SK-MEL-5 (cell line): ENCODE measurements at regions not wholly inside any gene's neighbourhood (a gene's known extent, or its start where the extent isn't known, plus 50 kb on each side); places are given as distances from the start of the nearest gene placed in this dataset.
"Not testable (repeated sequence)": the region's sequence is repeated elsewhere in the genome, so short reads cannot be mapped to it uniquely, and the experiment has no call there.

Experiments used
- DNase-seq: peaks from one replicate; pipeline ENCODE4 v3.0.0-alpha.2; 2016; ENCODE audit warnings: low read depth, low spot score
- in situ Hi-C: cut with HindIII; loops from 2 replicates; pipeline ENCODE4 v1.10.0; 2016; ENCODE audit warnings: low sequenced_read_pairs, high pct_unique_total_duplicates, low pct_unique_long_range_greater_than_20kb

DNA sequence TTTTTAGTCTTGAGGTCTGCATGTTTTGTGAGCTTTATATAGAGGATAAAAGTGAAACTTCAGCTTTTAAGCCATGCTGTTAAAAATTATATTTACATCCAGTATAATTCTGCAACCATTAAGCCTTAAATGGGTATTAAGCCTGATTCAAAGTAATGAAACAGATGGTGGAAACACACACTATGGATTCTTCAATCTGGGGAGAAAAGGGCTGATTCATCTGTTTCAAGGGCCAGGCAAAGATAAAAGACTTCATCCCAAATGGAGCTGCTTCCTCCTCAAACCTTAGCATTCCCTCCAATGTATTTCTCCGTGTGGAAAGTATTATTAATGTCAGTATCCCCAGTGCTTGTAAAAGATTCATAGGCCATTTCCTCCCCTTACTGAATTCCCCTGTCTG, 367.4 kb upstream of the ZFHX3 start:
- in situ Hi-C loops = no loop called here
- DNase-seq = no peak

DNA sequence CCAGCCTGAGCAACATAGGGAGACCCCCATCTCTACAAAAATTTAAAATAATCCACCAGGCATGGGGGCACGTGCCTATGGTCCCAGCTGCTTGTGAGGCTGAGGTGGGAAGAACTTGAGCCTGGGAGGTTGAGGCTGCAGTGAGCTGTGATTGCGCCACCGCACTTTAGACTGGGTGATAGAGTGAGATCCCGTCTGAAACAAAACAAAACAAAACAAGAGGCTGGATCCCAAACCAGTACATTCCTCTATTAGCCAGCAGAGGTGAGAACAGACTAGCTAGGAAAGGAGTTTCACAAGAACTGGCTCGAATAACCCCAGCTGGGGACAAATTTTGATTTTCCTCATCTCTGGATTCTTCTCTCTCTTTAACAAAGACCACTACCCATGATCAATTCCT, 366.7 kb upstream of the ZFHX3 start:
- DNase-seq = no peak
- in situ Hi-C loops = no loop called here

DNA sequence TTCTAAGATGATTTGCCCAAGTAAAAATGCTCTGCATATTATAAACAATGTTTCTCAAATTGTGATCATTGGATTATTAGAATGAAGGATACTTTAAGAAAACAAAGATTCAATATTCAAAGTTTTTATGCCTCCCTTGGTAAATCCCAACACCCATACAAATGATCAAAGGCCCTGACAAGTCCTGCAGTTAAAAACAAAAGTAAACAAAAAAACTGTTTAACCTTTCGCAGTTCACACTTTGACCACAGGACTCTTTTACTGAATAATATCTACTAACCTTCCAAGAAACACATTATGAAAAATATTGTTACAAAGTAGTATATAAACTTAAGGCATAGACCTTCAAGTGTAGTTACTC, 365.9 kb upstream of the ZFHX3 start:
- in situ Hi-C loops = no loop called here
- no peak for DNase-seq

DNA sequence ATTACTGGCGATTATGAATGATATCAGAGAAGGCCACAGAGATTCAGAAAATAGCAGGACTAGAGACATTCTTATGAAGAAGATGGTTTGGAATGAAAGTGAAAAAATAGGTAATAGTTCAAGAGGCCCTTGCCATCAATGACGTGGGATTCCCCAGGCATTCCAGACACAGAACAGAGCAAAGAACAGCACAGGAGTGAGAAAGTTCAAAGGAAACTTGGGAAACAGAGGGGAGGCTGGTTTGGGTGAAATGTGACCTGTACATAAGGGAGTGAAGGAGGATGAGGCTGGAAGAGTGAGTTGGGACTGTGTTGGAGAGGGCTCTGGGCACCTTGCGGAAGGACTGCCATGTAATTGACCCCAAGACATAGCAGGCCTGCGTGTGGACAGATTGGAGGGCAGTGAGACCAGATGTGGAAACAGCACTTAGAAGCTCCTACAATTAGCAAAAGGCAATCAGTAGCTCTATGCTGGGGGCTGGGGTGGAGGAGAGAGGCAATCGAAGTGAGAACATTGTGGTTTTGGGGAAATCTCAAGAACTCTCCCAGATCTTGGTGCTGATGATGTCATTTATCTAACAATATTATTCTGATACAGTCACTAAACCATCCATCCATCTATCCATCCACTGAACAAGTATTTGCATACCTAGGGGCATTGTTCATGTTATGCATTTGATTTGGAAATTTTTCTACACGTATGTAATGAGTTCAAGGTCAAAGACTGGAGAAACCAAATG, 365.3 kb upstream of the ZFHX3 start:
- DNase-seq = no peak
- in situ Hi-C loops = no loop called here

DNA sequence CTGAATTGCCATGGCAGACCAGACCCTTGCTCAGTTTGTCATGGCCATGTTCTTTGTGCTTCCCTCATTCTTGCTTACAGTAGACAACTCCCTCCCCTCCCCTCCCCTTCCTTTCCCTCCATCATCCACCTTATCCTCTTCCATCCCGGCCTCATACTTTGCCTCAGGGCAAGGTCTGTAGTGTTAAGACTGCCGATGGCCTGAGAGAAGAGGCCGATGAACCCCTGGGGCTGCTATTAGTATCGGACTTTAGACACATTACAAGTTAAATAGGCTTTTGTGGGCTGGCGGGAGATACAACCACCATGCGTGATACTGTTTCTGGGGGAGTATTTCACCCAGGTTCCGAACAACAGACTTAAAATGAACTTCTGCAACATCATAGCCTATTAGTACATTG, 364.5 kb upstream of the ZFHX3 start:
- in situ Hi-C loops = no loop called here
- no peak for DNase-seq

DNA sequence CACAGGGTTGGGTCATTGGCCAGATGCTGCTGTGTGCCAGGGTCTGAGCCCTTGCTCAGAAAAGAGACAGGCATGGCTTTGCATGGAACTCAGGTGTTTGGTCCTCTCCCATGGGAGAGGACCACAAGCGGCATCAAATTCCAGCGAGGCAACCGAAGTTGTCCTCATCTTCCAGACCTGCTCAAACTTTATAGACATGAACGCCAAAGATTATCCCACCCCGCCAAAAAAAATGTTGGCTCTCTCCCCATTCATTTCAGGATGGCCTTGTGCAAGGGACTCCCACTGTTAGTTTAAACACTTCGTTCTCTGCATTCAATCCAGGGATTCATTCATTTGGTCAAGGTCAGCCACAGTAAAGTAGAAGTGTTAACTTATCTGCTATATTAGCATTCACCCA, 360.8 kb upstream of the ZFHX3 start:
- no peak for DNase-seq
- in situ Hi-C loops = no loop called here

DNA sequence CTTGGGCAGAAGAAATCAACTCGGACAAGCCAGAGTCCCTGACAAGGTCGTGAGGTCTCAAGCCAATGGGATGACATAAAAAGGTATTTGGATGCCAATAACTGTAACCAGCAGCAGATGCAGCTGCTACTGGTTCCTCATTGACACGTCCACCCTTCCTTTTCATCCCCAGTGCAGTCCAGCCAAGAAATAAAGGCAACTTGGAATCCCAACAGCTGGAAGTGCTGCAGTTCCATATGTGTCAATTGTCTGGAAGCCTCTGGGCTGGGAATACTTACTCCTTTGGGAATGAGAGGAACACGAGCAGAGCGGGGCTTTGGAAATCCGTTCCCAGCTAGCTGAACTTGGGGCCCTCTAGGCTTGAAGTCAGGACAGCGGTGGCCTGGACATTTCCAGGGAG, 360.4 kb upstream of the ZFHX3 start:
- DNase-seq = no peak
- in situ Hi-C loops = no loop called here

DNA sequence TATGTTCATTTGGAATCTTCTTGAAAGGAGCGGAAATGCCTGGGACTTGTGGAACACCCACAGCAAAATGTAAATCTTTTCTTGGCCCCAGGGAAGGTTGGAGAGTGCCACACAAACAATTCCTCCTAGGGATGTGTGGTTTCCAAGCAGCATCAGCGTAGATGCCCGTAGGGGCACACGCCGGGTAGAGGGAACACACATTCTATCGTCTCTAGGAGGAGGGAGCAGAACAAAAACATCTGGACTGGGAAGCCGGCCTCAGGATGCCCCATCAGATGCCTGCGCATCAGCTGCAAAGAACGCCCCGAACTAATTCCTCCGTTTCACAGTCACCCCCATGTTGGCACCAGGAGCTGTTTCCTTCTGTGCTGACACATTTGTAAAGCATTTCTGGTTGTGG, 357.9 kb upstream of the ZFHX3 start:
- DNase-seq = no peak
- in situ Hi-C loops = no loop called here

DNA sequence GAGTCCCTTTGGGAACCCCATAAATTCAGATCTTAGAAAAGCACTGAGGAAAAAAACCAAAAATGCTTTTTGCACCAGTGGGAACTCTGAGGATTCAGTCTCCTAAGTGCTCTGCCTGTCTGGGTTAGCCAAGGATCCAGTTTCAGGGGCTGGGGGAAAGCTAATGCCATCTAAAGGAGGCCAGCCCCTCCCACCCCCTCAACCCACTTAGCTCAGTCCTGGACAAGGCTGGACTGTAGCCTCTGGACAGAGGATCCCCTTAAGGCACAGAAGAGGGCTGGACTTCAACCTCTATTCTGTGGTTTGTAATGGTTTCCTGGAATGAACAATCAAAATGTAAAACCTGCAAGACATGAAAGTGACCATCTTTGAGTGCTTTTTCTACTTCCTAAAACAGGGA, 356.1 kb upstream of the ZFHX3 start:
- DNase-seq = no peak
- in situ Hi-C loops = no loop called here

DNA sequence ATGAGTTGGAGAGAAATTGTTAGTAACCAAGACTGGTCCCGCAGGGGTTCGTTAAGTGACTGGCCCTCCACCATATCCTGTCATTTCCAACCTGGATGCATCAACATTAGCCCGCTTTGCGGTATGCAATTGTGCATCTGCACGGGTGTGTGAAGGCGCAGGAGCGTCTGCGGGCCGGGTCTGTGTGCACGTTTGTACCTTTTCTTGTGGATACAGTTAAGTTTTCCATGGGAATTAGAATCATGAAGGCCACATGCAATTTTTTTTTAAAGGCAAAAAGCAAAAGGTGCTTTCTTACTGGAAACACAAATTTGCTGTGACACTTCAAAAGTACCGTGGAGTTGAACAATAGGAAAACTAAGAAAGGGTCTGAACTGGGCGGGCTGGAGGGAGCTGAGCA, 355.4 kb upstream of the ZFHX3 start:
- DNase-seq = no peak
- in situ Hi-C loops = no loop called here

DNA sequence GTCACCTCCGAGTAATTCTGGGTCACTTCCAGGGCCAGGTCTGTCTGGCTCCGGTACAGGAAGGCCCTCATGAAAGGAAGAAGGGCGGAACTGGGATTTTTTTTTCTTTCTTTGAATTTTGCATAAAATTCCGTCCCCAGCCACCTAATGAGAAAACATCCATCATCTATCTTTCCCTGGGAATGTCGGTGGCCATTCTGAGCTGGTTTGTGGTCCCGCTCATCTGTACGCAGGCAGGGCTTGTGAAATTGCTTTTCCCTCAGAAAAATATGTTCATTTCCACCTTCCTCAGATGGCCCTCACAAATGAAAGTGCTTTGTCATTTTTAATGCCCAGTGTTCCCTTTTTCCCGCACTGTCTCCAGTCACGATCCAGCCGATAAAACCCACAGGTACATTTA, 353.0 kb upstream of the ZFHX3 start:
- in situ Hi-C loops = no loop called here

DNA sequence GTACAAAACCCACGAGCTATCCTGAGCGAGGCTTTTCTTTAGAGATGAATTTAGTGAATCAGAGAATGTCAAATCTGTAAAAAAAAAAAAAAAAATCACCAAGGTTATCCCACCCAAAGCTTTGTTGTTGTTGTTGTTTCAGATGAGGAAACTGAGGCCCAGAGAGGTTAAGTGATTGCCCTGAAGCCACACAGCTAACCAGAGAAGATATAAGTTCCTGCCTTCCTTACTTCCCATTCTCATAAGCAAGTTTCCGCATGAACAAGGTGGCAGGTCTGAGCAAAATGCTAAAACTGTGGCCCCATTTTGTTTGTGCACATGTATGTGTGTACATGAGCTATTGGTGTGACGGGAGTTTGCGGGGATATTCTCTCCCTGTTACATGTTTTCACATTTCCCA, 352.1 kb upstream of the ZFHX3 start:
- DNase-seq = no peak
- in situ Hi-C loops = no loop called here

More for the DNA sequence above, 353.0 kb upstream of the ZFHX3 start:
- no peak for DNase-seq

DNA sequence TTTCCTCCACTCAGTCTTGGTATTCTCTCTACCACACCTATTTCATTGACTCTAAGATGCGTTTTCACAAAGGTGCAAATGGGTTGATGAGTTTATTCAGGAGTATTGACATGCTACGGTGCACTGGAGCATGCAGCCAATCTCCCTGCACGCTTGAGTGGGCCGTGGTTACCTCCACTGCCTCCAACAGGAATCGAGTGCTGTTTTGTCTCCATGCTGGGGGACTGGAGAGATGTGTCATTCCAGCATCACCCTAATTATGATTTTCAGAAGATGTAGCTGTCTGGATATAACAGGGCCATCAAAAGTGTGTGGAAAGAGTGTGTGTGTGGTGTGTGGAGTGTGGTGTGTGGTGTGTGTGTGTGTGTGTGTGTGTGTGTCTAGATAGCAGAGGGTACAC, 351.6 kb upstream of the ZFHX3 start:
- in situ Hi-C loops = no loop called here
- DNase-seq = no peak

DNA sequence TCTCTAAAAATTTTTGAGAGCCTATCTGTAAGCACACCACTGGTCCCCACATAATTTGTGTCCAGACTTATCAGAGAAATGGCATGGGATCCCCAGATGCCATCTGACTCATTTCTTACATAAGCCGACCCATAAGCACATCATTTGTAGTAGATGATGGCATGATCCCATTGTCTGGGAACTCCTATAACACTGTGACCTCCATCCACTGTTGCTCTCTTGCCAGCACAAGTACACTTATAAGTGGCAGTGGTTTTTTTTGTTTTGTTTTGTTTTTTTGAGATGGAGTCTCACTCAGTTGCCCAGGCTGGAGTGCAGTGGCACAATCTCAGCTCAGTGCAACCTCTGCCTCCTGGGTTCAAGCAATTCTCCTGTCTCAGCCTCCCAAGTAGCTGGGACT, 350.7 kb upstream of the ZFHX3 start:
- DNase-seq = not testable (repeated sequence)

DNA sequence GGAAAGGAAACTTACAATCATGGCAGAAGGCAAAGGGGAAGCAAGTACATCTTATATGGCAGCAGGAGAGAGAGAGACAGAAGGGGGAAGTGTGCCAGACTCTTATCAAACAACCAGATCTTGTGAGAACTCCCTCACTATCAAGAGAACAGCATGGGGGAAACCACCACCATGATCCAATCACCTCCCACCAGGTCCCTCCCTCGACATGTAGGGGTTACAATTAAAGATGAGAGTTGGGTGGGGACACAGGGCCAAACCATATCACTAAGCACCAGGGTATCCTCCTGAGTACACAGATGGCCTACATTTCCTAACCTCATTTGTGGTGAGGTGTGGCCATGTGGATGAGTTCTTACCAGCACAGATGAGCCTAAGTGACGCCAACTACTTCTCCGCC, 348.6 kb upstream of the ZFHX3 start:
- no peak for DNase-seq
- in situ Hi-C loops = no loop called here

More for the DNA sequence above, 350.7 kb upstream of the ZFHX3 start:
- in situ Hi-C loops = not testable (repeated sequence)

DNA sequence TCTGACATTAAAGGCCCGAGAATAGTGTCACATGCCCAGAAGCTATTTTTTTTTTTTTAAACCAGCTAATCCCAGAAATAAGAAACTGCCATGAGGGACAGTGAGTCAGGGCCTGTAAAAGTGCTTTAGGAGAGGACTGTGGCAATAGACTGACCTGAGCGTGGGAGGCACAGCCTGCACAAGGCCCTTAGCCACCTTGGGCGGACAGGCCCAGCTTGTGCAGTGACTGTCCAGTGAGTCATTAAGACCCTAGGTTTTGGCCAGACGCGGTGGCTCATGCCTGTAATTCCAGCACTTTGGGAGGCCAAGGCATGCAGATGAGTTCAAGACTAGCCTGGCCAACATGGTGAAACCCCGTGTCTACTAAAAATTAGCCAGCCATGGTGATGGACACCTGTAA, 343.0 kb upstream of the ZFHX3 start:
- in situ Hi-C loops = no loop called here

DNA sequence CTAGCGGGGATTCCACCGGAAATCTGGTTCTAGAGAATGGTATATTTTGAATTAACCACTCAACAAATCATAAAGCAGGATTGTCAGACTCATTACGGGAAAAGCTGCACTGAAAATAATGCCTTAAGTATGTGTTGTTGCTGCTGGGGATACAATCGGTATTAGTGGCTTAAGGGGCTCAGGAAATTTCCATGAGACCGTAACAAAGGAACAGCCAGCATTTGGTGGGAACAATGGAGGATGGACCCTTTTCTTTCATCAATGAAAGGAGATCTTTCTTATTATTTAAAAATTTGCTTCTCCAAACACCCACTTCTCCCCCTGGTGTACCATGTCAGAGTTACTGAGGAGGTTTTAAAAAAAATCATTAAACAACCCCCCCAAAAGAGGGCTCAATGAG, 342.6 kb upstream of the ZFHX3 start:
- in situ Hi-C loops = no loop called here
- no peak for DNase-seq

More for the DNA sequence above, 343.0 kb upstream of the ZFHX3 start:
- no peak for DNase-seq

DNA sequence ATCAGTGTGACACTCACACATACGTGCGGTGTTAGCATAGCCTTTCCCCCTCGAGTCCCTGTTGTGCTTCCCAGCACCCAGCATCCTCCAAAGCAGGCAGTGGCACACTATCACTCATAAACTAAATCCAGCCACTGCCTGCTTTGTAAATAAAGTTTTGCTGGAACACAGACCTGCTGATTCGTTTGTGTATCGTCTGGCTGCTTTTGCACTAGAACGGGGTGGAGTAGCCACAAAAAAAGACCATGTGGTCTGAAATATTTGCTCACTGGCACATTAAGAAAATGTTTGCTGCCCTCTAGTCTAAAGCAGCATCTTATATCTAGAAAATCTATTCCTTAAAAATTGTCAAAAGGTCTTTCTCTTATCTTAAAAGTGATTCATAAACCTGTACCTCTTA, 341.2 kb upstream of the ZFHX3 start:
- no peak for DNase-seq
- in situ Hi-C loops = no loop called here

DNA sequence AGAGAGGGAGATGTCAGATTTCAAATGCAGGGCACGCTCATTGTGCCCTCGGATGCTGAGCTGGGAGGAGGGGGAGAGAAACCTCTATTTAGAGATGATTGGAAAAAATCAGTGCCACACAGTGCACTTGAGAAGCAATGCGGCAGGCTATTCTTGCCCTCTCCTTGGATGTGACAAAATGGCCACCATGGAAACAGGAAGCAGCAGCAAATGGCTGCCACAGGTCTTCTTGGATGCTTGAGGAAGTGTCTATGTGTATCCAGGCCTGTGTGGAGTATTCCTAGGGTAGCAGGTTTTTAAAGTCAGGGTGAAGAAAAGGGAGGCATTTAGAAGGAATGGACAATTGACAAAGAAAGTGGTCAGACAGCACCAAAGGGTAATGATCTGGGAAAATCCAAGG, 340.1 kb upstream of the ZFHX3 start:
- DNase-seq = no peak
- in situ Hi-C loops = no loop called here

DNA sequence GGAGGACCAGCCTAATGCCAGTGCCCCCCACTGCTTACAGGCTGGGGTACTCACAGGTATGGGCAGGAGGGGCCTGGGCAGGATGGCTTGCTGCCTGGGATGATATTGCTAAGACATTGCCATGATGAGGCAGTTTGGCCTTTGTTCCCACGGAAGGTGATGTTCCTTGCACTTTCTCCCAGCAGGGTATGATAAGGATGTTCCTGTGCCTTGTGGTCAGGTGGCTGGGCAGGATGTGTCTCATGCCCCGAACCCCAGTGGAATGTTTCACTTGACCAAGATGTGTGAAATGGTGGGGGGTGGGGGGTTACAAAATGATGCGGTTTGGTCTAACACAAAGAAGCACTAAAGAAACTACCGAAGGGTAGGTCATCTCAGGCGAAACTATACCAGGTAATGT, 337.8 kb upstream of the ZFHX3 start:
- DNase-seq = no peak
- in situ Hi-C loops = no loop called here
